H1 (cell line): ENCODE measurements at regions not wholly inside any gene's neighbourhood (a gene's known extent, or its start where the extent isn't known, plus 50 kb on each side); places are given as distances from the start of the nearest gene placed in this dataset.

Experiments used
- BRCA1 ChIP-seq: IDR thresholded peaks from 2 replicates; pipeline ENCODE4 v1.6.1; 2012; ENCODE audit warnings: low read depth, low read length, improper control_type of control experiment
- CEBPB ChIP-seq: IDR thresholded peaks from 2 replicates; pipeline ENCODE4 v1.6.1; 2012; ENCODE audit warnings: low read depth, low read length
- CTCF ChIP-seq, 3 experiments: IDR thresholded peaks; 1 replicate in 2 of 3; 2 replicates in 1 of 3; pipeline versions ENCODE4 v1.5.1 to v1.6.1; 2011; ENCODE audit warnings: low read length in 3 of 3, mild to moderate bottlenecking in 3 of 3, inconsistent platforms in 2 of 3, low read depth in 1 of 3, moderate library complexity in 1 of 3; ENCODE audit not compliant: insufficient read depth in 1 of 3; ENCODE audit errors: control extremely low read depth in 1 of 3
- JUND ChIP-seq: IDR thresholded peaks from 2 replicates; pipeline ENCODE4 v1.6.1; 2011; ENCODE audit warnings: mild to moderate bottlenecking, improper control_type of control experiment, low read length
- PHF8 ChIP-seq: fragments of 200-600 bp; sonication (generic); conservative IDR thresholded peaks from 2 replicates; pipeline ENCODE4 v1.7.1; 2012; ENCODE audit warnings: low read depth, mild to moderate bottlenecking, inconsistent platforms, low read length, moderate library complexity
- POU5F1 ChIP-seq: IDR thresholded peaks from 2 replicates; pipeline ENCODE4 v1.6.1; 2011; ENCODE audit warnings: low read depth, mild to moderate bottlenecking, low read length, moderate library complexity
- RAD21 ChIP-seq, 2 experiments: IDR thresholded peaks in 1 of 2; conservative IDR thresholded peaks in 1 of 2; 2 replicates each; pipeline ENCODE4 v1.6.1; 2011; ENCODE audit warnings: low read depth in 2 of 2, low read length in 2 of 2, improper control_type of control experiment in 1 of 2, inconsistent platforms in 1 of 2, mild to moderate bottlenecking in 1 of 2, moderate library complexity in 1 of 2
- RBBP5 ChIP-seq: IDR thresholded peaks from 2 replicates; pipeline ENCODE4 v1.7.1; 2012; ENCODE audit warnings: low read depth, mild to moderate bottlenecking, inconsistent platforms, low read length, moderate library complexity, borderline replicate concordance
- RFX5 ChIP-seq: IDR thresholded peaks from 2 replicates; pipeline ENCODE4 v1.6.1; 2011; ENCODE audit warnings: low read depth, low read length, improper control_type of control experiment, borderline replicate concordance
- SIRT6 ChIP-seq: IDR thresholded peaks from one replicate; pipeline ENCODE4 v1.7.1; 2012; ENCODE audit warnings: low read length, inconsistent platforms
- TAF7 ChIP-seq: optimal IDR thresholded peaks from 2 replicates; pipeline ENCODE3; 2011; ENCODE audit warnings: low read depth, mild to moderate bottlenecking, inconsistent platforms, low read length, moderate library complexity, borderline replicate concordance
- TBP ChIP-seq: IDR thresholded peaks from 2 replicates; pipeline ENCODE4 v1.6.1; 2011; ENCODE audit warnings: low read depth, low read length, improper control_type of control experiment
- TEAD4 ChIP-seq: IDR thresholded peaks from 2 replicates; pipeline ENCODE4 v1.6.1; 2012; ENCODE audit warnings: low read depth, low read length, inconsistent platforms, mixed read lengths

GRCh38 chrX:78514852-78515251 lies 144.3 kb downstream of the RTL3 start (continued):
- TF ChIP-seq RAD21 (IDR thresholded peaks at IDR 0.05 in 1 of 2, conservative IDR thresholded peaks at IDR 0.05 in 1 of 2; ENCODE audit: low read depth in 2 of 2, low read length in 2 of 2) = no peak
- no peak for TF ChIP-seq TBP
- TF ChIP-seq CEBPB = no peak
- TF ChIP-seq JUND = no peak
- peak; percentile 42; the same call in 1 of the 2 replicates for TF ChIP-seq TEAD4
- TF ChIP-seq RBBP5 = no peak
- TF ChIP-seq SIRT6 = no peak
- TF ChIP-seq TAF7 = no peak
- no peak for TF ChIP-seq PHF8
- no peak for TF ChIP-seq RFX5
- no peak for TF ChIP-seq CTCF (IDR thresholded peaks at IDR 0.05; ENCODE audit: control extremely low read depth in 1 of 3, insufficient read depth in 1 of 3, low read depth in 1 of 3, low read length in 3 of 3)
- TF ChIP-seq BRCA1 = no peak
- TF ChIP-seq POU5F1 = no peak
